Left cardiac atrium (tissue), 4 donors: ENCODE measurements at regions not wholly inside any gene's neighbourhood (a gene's known extent, or its start where the extent isn't known, plus 50 kb on each side); places are given as distances from the start of the nearest gene placed in this dataset.

Experiments
- ATAC-seq, 2 donors: fragments of 200-7000 bp; cut with Tn5 transposase; one replicate each; pipeline ENCODE4 v1.9.1; 2020; ENCODE audit warnings: mild to moderate bottlenecking in 2 of 2, moderate library complexity in 2 of 2
- DNase-seq: peaks from one replicate; pipeline ENCODE4 v3.0.0-alpha.2; 2020
- intact Hi-C, 2 donors: fragments of 100-400 bp; cut with DNase I; formaldehyde crosslinking; loops; one replicate each; pipeline versions ENCODE4 v1.14.1 to v1.15.1; 2022 to 2023
- donor health status: DM: no; HTN: yes; CAD: no.
- donor health status: DM: no; HTN: yes; CAD: no; lungs with severe emphysema.
- donor health status: DM: yes; HTN: yes; CAD: no.
- donor health status: Dilated cardiomyopathy.

- intact Hi-C loops, result loop anchor here (5.0 to 10.0 kb wide), 3 partner anchors 313 to 703 kb away; partner anchors contain the start of gene CITED2 (in 1 of the 2)
- no peak for DNase-seq
- ATAC-seq, result no peak
Observed at GRCh38 chr6:140077827-140078560, 703.5 kb upstream of the CITED2 start.

GRCh38 chr6:140076105-140076504 is 701.7 kb upstream of the CITED2 start:
- DNase-seq, result no peak
- no peak for ATAC-seq
- intact Hi-C loops, result loop anchor here (5.0 to 10.0 kb wide), 3 partner anchors 311 to 701 kb away; partner anchors contain the start of gene CITED2 (in 1 of the 2)

GRCh38 chr6:140073456-140073855 is 699.0 kb upstream of the CITED2 start:
- ATAC-seq, result no peak
- intact Hi-C loops, result loop anchor here (10.0 kb wide), 2 partner anchors 309 to 699 kb away; partner anchors contain the start of gene CITED2 (in 1 of the 2)

GRCh38 chr6:140071601-140072062 is 697.2 kb upstream of the CITED2 start:
- no peak for DNase-seq
- no peak for ATAC-seq
- intact Hi-C loops, result loop anchor here (10.0 kb wide), 2 partner anchors 307 to 697 kb away; partner anchors contain the start of gene CITED2 (in 1 of the 2)

More at GRCh38 chr6:140073456-140073855, 699.0 kb upstream of the CITED2 start:
- no peak for DNase-seq

GRCh38 chr6:140070846-140071473 is 696.5 kb upstream of the CITED2 start:
- intact Hi-C loops, result loop anchor here (10.0 kb wide), 2 partner anchors 306 to 696 kb away; partner anchors contain the start of gene CITED2 (in 1 of the 2)
- DNase-seq (no peak), ATAC-seq (no peak)

- intact Hi-C loops, result no loop called here
- ATAC-seq (no peak), DNase-seq (no peak)
Observed at GRCh38 chr6:140069576-140069975, 695.1 kb upstream of the CITED2 start.

GRCh38 chr6:140068801-140069200 is 694.4 kb upstream of the CITED2 start:
- ATAC-seq (no peak), DNase-seq (no peak)
- intact Hi-C loops, result no loop called here

GRCh38 chr6:140064366-140064765 is 689.9 kb upstream of the CITED2 start:
- ATAC-seq (no peak), DNase-seq (no peak)
- intact Hi-C loops, result no loop called here

GRCh38 chr6:140063021-140063399 is 688.6 kb upstream of the CITED2 start:
- intact Hi-C loops, result no loop called here
- DNase-seq (no peak), ATAC-seq (no peak)

- peak; percentile 64 for DNase-seq
Observed at GRCh38 chr6:140062043-140063020, 687.9 kb upstream of the CITED2 start.

GRCh38 chr6:140061110-140062042 is 686.9 kb upstream of the CITED2 start:
- DNase-seq (no peak), ATAC-seq (peak; percentile 19 to 38)
- intact Hi-C loops, result no loop called here

More at GRCh38 chr6:140062043-140063020, 687.9 kb upstream of the CITED2 start:
- intact Hi-C loops, result no loop called here
- ATAC-seq, result peak; percentile 57 to 89

- DNase-seq (no peak), ATAC-seq (no peak)
- intact Hi-C loops, result no loop called here
Observed at GRCh38 chr6:140059947-140060346, 685.5 kb upstream of the CITED2 start.

- intact Hi-C loops, result no loop called here
- DNase-seq (no peak), ATAC-seq (no peak)
Observed at GRCh38 chr6:140058863-140059262, 684.4 kb upstream of the CITED2 start.

GRCh38 chr6:140052736-140053729 is 678.6 kb upstream of the CITED2 start:
- ATAC-seq (peak in 1 of 2 donors; percentile 39), DNase-seq (no peak)
- intact Hi-C loops, result no loop called here

- intact Hi-C loops, result no loop called here
- ATAC-seq, result peak in 1 of 2 donors; percentile 93
- DNase-seq, result no peak
Observed at GRCh38 chr6:140051521-140052512, 677.4 kb upstream of the CITED2 start.
